ENCODE measurements at regions not wholly inside any gene's neighbourhood (a gene's known extent, or its start where the extent isn't known, plus 50 kb on each side); places are given as distances from the start of the nearest gene placed in this dataset.
"Not testable (repeated sequence)": the region's sequence is repeated elsewhere in the genome, so short reads cannot be mapped to it uniquely, and the experiment has no call there.

DNA sequence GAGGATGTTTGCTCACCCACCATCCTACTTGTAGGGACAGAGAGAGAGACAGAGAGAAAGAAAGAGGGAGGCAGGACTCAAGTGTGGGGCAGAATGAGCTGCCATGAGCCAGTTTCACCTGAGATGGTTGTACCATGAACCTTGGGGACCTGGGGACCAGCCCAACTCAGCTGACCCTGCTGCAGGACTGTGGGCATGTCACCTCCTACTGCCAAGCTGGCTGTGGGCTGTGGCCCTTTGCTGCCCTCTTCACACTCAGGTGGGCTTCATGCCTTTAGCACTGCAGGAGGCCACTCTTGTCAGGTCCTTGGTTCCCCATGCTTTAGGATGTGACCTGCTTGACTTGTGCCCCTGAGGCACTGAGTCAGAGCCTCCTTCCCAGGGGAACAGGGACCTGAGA is 108.2 kb upstream of the PCBD1 start:
- peaks cover 5% of the 10 kb centered on the region for H3K9me3 Mint-ChIP-seq

DNA sequence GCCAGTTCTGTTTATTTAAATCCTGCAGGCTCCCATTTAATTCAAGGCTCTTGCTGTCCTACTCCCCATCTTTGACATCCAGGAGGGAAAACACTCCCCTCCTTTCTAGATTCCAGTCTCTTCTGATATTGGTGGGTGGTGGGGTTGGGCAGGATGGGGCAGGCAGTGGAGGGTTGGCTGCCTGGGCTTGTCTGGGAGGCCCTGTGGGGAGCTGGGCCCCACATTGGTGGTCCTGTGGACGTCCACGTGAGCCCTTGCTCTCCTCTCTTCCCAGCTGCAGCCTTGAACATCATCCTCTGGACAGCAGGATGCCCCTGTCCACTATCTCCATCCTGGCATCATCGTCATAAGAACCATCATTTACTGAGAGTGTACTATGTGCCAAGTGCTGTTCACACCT is 108.9 kb upstream of the PCBD1 start:
- Mint-ChIP-seq H3K36me3 (no peaks in the 10 kb centered on the region), H3K27me3 (peaks cover 3% of the 10 kb centered on the region), H3K4me3 (no peak overlapping the region), H3K4me1 (no peaks in the 10 kb centered on the region), H3K27ac (no peak overlapping the region), H3K9me3 (peaks cover 5% of the 10 kb centered on the region)

More for the DNA sequence above, 108.2 kb upstream of the PCBD1 start:
- Mint-ChIP-seq H3K27me3 (peaks cover 3% of the 10 kb centered on the region), H3K4me3 (no peak overlapping the region), H3K4me1 (no peaks in the 10 kb centered on the region), H3K36me3 (no peaks in the 10 kb centered on the region), H3K27ac (no peak overlapping the region)

DNA sequence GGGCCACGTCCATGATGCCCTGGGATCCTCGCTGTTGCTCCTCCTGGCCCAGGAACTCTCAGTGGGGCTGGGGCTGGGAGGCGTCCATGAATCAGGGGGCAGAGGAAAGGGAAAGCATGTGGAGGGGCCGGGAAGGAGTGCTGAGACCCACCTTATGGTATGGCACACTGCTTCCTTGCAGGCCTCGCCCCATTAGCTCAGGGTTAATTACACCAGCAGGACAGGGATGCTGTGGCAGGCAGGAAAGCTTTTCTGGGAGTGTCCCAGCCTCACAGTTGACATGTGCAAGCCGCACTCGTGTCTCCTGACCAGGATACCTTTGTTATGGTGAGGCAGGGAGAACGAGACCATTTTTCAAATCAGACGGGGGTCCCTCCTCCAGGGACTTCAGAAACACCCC is 109.7 kb upstream of the PCBD1 start:
- Mint-ChIP-seq H3K9me3 (peaks cover 5% of the 10 kb centered on the region), H3K36me3 (no peaks in the 10 kb centered on the region), H3K27me3 (peaks cover 3% of the 10 kb centered on the region), H3K27ac (no peak overlapping the region), H3K4me3 (no peak overlapping the region), H3K4me1 (no peaks in the 10 kb centered on the region)

DNA sequence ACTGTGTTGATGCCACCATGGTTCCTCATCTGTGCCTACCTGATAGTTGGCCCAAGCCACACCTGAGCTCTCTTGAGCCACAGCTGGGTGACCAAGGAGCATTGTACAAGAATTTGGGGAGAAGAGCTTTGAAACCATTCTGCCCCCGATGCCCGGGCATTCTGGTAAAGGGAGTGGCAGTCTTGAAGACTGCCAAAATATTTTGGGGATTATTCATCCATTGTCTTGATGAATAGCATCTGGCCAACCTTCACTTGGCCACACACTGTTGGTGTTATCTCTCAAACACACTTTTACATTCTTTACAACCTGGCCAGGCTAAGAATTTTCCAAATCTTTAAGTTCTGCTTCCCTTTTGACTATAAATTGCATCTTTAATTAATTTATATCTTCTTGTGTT is 113.1 kb upstream of the PCBD1 start:
- Mint-ChIP-seq H3K4me1 (no peaks in the 10 kb centered on the region), H3K27me3 (peaks cover 3% of the 10 kb centered on the region), H3K36me3 (no peaks in the 10 kb centered on the region), H3K4me3 (no peak overlapping the region), H3K27ac (no peak overlapping the region), H3K9me3 (peaks cover 5% of the 10 kb centered on the region)

DNA sequence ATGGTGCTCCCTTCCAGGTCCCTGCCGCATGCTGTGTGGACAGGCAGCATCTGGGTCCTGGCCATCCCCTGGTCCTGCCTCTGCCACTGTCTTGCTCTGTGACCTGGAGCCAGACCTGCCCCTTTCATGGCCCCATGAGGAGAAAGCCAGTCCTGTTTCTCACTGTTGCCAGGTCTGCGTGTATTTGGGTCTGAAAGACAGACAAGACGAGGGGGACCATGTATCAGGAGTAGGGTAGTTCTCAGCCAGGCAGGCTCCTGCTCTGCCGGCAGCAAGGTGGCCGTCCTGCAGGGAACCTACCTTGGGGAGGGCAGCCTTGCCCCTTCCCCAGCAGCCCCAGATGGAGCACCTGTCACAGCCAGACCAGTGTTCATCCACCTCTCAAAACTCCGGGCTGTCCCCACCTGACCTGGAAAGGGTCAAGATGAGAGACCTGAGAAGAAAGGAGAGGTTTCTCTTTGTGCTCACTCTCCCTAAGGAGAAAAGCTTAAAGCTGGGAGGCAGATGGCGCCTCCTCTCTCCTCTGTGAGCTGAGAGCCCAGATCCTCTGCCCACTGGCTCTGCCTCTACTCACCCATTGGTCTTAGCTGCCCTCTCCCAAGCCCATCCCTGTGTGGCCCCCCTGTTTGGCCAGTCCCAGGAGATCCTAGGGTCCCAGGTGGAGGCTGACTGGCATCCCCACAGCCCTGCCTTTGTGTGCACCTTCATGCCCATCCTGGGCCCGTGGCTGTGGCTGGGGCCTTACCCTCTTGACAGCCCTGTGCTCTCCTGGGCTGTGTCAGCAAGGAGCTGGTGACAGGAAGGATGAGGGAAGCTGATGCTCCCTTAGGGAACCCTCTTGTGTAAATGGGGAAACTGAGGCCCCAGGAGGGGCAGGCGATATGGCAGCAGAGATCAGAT is 116.1 kb upstream of the PCBD1 start:
- Mint-ChIP-seq H3K36me3 (no peaks in the 10 kb centered on the region), H3K27ac (no peak overlapping the region), H3K27me3 (peaks cover 3% of the 10 kb centered on the region), H3K4me3 (no peak overlapping the region), H3K4me1 (no peaks in the 10 kb centered on the region), H3K9me3 (peaks cover 5% of the 10 kb centered on the region)

DNA sequence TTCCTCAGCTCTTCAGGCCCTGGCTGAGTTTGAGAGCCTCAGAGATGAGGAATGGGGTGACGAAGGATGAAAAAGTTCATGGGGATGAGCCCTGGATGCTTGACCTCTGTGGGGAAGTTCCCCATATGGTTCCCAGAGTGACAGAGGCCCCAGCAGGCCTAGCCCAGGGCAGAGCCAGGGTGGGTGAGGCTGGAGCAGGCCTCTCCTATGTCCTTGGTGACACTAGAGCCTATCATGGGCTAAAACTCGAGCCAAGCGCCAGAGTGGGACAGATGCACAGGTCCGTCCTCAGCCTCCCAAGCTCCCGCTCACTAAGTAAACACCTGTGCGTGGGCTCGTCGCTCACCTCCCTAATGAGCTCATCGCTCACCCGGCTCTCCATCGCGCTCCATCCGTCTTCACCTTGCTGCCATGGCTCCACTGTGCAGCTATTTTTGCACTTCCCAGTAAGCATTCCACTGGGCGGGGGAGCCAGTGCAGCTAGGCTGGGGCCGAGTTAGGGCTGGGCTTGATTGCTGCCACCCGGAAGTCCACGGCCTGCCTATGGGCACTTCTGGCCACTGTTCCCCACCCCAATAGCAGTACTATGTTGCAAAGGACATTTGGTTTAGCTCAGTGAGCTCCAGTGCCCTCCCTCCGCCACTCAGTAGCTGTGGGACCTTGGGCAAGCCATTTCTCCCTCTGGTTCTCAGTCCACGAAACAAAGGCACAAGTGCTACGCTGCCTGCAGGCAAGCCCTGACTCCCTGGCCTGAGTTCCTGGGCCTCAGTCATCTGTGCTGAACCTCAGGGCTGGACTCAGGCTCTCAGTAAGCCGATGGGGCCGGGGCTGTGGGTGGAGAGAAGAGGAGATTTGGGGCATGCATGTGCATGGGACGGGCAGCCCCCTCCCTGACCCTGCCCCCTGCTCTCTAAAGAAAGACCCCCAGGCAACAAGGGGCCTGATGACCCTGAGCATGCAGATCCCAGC is 117.3 kb upstream of the PCBD1 start:
- H3K9me3 Mint-ChIP-seq = peaks cover 3% of the 10 kb centered on the region
- H3K4me1 Mint-ChIP-seq = no peaks in the 10 kb centered on the region

DNA sequence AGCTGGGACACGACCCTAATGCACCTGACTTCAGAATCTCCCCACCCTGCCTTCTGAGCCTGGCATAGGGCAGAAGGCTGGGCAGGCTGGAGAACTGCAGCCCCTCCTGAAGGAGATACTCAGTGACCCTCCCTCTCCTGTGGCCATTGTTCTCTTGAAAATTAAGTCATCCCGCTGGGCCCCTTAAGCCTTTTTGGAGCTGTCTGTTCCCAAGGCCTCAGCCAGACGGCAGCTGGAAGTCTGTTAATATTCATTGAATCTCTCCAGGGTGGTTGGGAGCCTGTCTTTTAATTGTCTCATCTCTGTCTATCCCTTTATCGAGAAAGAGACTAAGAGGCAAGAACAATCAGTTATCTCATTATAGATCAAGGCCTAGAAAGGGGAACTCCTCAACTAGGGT is 118.1 kb upstream of the PCBD1 start:
- Mint-ChIP-seq H3K27me3 (no peaks in the 10 kb centered on the region), H3K36me3 (no peaks in the 10 kb centered on the region), H3K4me3 (no peak overlapping the region), H3K27ac (no peak overlapping the region), H3K4me1 (no peaks in the 10 kb centered on the region), H3K9me3 (no peaks in the 10 kb centered on the region)

More for the DNA sequence above, 117.3 kb upstream of the PCBD1 start:
- Mint-ChIP-seq H3K4me3 (no peak overlapping the region), H3K36me3 (no peaks in the 10 kb centered on the region), H3K27me3 (peaks cover 2% of the 10 kb centered on the region), H3K27ac (no peak overlapping the region)

DNA sequence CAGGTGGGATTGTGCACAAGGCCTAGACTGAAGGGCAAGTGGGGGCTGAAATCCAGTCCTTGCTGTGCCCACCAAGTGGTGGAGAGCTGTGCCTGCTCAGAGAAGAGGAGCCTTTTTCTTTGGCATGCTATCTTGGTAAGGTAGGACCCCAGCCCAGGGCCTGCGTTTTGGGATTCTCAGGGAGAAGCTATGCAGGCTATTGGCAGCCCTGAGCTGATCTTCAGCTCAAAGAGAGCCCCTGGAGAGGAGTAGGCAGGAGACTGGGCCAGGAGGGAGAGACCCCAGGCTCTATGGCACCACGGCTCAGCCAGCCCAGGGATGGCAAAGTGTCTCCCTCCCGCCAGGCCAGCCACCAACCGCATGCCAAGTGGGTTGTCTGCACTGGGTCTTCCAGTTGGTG is 119.2 kb upstream of the PCBD1 start:
- H3K4me1 Mint-ChIP-seq = no peaks in the 10 kb centered on the region
- H3K36me3 Mint-ChIP-seq = no peaks in the 10 kb centered on the region
- H3K4me3 Mint-ChIP-seq = no peak overlapping the region

DNA sequence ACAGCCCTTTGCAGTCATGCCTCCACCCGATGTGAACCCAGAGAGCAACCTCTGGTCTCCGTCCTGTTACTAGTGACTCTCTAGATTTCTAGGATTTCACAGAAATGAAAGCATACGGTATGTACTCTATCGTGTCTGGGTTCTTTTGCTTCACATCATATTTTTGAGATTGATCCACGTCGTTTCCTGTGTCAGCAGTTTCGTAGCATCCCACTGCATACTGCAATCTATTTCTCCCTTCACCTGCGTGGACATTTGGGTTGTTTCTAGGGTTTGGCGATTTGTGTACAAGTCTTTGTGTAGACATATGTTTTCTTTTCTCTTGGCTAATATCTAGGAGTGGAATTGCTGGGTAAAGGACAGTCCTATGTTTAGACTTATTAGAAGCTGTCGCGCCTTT is 119.8 kb upstream of the PCBD1 start:
- no peaks in the 10 kb centered on the region for H3K36me3 Mint-ChIP-seq
- no peaks in the 10 kb centered on the region for H3K4me1 Mint-ChIP-seq
- no peaks in the 10 kb centered on the region for H3K9me3 Mint-ChIP-seq
- H3K27ac Mint-ChIP-seq = no peak overlapping the region
- H3K27me3 Mint-ChIP-seq = no peaks in the 10 kb centered on the region
- no peak overlapping the region for H3K4me3 Mint-ChIP-seq

More for the DNA sequence above, 119.2 kb upstream of the PCBD1 start:
- no peaks in the 10 kb centered on the region for H3K9me3 Mint-ChIP-seq
- H3K27ac Mint-ChIP-seq = no peak overlapping the region
- no peaks in the 10 kb centered on the region for H3K27me3 Mint-ChIP-seq

DNA sequence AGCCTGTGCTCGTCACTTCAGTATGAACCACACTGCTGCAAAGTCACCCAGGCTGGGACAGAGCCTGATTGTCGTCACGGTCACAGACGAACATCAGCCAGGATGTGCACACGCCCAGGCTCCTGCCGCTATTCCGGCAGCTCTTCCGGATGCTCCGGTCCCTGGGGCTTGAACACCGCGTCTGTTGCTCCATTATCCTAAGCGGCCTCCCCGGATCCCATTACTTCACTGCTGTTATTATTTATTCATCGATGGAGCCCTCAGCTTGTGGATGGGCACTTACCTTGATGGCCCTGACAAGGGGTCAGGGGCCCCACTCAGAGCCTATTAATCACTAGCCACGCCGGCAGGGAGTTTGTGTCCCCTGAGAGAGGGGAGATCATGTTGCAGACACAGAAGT is 120.8 kb upstream of the PCBD1 start:
- no peaks in the 10 kb centered on the region for H3K4me1 Mint-ChIP-seq
- no peaks in the 10 kb centered on the region for H3K27me3 Mint-ChIP-seq
- no peaks in the 10 kb centered on the region for H3K9me3 Mint-ChIP-seq

DNA sequence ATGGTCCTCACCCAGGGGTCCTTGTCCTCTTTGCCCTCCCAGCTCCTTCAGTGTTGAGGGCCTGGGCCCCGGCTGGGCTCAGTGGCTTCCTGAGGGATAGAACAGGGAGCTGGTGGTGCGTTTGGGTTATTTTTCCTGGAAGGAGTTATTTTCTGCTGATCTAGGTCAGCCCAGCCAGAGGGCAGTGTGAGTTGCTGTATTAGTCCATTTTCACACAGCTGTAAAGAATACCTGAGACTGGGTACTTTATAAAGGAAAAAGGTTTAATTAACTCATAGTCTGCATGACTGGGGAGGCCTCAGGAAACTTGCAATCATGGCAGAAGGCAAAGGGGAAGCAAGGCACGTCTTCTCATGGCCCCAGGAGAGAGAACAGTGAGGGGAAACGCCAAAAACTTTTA is 122.4 kb upstream of the PCBD1 start:
- Mint-ChIP-seq H3K27me3 (peaks cover 7% of the 10 kb centered on the region), H3K27ac (no peak overlapping the region), H3K36me3 (no peaks in the 10 kb centered on the region), H3K4me1 (no peaks in the 10 kb centered on the region), H3K9me3 (no peaks in the 10 kb centered on the region), H3K4me3 (no peak overlapping the region)

More for the DNA sequence above, 120.8 kb upstream of the PCBD1 start:
- no peaks in the 10 kb centered on the region for H3K36me3 Mint-ChIP-seq
- no peak overlapping the region for H3K27ac Mint-ChIP-seq
- H3K4me3 Mint-ChIP-seq = no peak overlapping the region

DNA sequence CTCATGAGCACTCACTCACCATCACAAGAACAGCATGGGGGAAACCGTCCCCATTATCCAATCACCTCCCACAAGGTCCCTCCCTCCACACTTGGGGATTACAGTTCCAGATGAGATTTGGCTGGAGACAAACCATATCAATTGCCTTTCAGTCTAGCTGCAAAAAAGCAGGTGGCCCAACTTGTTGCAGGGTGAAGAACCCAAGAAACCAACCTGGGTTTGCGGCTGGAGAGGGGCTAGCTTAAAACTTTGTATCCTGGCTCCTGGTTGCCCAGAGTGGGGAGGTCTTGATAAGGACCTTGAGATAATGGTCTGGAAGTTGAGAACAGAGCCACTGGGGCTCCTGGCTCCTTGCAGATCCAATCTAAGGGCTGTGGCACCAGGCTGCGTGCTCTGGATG is 122.8 kb upstream of the PCBD1 start:
- Mint-ChIP-seq H3K27ac (no peak overlapping the region), H3K4me3 (no peak overlapping the region)

DNA sequence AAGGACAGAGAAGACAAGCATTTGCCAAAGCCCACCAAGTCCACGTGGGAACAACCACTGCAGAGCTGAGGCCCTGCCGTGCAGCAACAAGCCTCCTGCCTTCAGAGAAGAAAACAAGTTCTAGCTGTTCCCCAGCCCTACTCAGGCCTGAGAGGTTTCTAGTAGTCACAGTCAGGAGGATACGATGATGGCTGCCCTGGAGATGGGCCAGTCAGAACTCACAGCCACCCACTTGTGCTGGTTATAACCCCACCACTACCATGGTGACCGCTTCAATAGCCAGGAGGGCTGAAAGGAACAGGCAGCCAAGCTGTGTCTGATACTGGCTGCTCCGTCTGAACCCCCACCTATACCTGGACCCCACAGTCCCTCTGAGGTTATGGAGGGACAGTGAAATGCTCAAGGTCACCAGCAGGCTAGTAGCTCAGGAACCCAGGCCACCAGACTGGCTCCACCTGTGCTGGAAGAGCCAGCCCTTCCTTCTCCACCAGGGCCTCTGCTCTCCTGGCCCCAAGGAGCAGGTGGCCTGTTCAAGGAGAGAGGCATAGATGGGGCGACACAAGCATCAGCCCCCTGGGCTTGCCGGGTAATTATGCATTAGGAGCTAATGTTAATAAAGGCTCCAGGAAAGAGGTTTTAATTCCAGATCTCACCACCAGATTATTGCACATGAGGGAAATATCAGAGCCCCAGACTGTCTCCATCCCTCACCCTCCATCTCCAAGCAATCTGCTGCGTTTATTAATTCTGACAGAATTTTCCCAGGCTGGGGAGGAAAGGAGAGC is 125.8 kb upstream of the PCBD1 start:
- Mint-ChIP-seq H3K9me3 (no peaks in the 10 kb centered on the region), H3K36me3 (no peaks in the 10 kb centered on the region), H3K27ac (no peak overlapping the region), H3K4me3 (no peak overlapping the region), H3K4me1 (no peaks in the 10 kb centered on the region), H3K27me3 (peaks cover 7% of the 10 kb centered on the region)

More for the DNA sequence above, 122.8 kb upstream of the PCBD1 start:
- H3K4me1 Mint-ChIP-seq = no peaks in the 10 kb centered on the region
- H3K9me3 Mint-ChIP-seq = no peaks in the 10 kb centered on the region
- no peaks in the 10 kb centered on the region for H3K36me3 Mint-ChIP-seq
- peaks cover 7% of the 10 kb centered on the region for H3K27me3 Mint-ChIP-seq

DNA sequence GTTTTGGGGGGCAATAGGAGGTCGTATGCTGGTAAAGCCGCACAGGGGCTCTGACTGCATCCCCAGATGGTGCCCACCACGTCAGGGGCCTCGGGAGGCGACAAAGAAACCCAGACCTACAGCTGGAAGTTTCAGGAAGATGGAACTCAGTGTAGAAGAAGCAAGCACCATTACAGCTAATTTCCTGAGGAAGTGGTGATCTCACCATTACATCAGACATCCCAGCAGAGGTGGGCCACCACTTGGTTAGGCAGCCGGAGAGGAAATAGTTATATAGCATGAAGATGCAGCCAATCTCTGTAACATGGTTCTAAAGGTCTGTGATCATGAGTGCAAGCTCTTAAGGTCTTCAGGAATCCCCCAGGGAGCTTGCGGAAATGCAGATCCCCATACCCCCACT is 127.3 kb upstream of the PCBD1 start:
- H3K4me3 Mint-ChIP-seq = no peak overlapping the region
- H3K36me3 Mint-ChIP-seq = no peaks in the 10 kb centered on the region
- no peaks in the 10 kb centered on the region for H3K4me1 Mint-ChIP-seq
- H3K27ac Mint-ChIP-seq = no peak overlapping the region
- H3K27me3 Mint-ChIP-seq = peaks cover 7% of the 10 kb centered on the region
- no peaks in the 10 kb centered on the region for H3K9me3 Mint-ChIP-seq

DNA sequence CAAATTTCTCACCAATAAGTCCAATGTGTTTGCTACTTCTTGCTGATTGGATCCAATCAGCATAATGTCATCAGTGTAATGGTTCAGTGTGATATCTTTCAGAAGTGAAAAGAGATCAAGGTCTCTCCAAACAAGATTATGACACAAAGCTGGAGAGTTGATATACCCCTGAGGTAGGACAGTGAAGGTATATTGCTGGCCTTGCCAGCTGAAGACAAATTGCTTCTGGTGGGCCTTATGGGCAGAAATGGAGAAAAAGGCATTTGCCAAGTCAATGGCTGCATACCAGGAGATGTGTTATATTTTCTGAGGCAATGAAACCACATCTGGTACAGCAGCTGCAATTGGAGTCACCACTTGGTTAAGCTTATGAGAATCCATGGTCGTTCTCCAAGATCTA is 131.7 kb upstream of the PCBD1 start:
- not testable (repeated sequence) for H3K4me3 Mint-ChIP-seq, H3K36me3 Mint-ChIP-seq, H3K27ac Mint-ChIP-seq, H3K27me3 Mint-ChIP-seq, H3K9me3 Mint-ChIP-seq, H3K4me1 Mint-ChIP-seq

Measured in activated naive CD4-positive, alpha-beta T cell treated with anti-CD3 and anti-CD28 coated beads, Interleukin-2, amount 50 U/mL, for 24 hours (primary cell).